ENCODE measurements at regions not wholly inside any gene's neighbourhood (a gene's known extent, or its start where the extent isn't known, plus 50 kb on each side); places are given as distances from the start of the nearest gene placed in this dataset.

DNA sequence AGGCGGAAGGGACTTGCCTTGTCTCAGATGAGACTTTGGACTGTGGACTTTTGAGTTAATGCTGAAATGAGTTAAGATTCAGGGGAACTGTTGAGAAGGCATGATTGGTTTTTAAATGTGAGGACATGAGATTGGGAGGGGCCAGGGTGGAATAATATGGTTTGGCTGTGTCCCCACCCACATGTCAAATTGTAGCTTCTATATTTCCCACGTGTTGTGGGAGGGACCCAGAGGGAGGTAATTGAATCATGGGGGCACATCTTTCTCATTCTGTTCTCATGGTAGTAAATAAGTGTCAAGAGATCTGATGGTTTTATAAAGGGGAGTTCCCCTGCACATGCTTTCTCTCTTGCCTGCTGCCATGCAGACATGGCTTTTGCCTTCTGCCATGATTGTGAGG is 89.2 kb downstream of the CGGBP1 start:
- TF ChIP-seq, protein P1, sequence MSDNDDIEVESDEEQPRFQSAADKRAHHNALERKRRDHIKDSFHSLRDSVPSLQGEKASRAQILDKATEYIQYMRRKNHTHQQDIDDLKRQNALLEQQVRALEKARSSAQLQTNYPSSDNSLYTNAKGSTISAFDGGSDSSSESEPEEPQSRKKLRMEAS (IDR thresholded peaks at IDR 0.05): no peak
- TF ChIP-seq CTCF (IDR thresholded peaks at IDR 0.05; ENCODE audit: low read depth, low read length, missing input control) (no peak), GABPA (IDR thresholded peaks at IDR 0.05 in 1 of 2, conservative IDR thresholded peaks at IDR 0.05 in 1 of 2) (no peak)

Data from liver (tissue), 3 donors.